NCI-H2081 treated with DMSO at 0.1 percent for 48 hours (cell line): ENCODE measurements at regions not wholly inside any gene's neighbourhood (a gene's known extent, or its start where the extent isn't known, plus 50 kb on each side); places are given as distances from the start of the nearest gene placed in this dataset.
"Not testable (repeated sequence)": the region's sequence is repeated elsewhere in the genome, so short reads cannot be mapped to it uniquely, and the experiment has no call there.

Source experiments
- DNase-seq: peaks from one replicate; lab custom pipeline; 2025; lab: John Stamatoyannopoulos, UW

GRCh38 chr6:10180138-10181074 is 234.5 kb downstream of the TFAP2A start:
- no peak for DNase-seq

- DNase-seq: no peak
Measured at GRCh38 chr6:10177704-10178103, 237.2 kb downstream of the TFAP2A start.

- DNase-seq: no peak
Measured at GRCh38 chr6:10175362-10175761, 239.5 kb downstream of the TFAP2A start.

- DNase-seq: no peak
Measured at GRCh38 chr6:10174761-10175160, 240.1 kb downstream of the TFAP2A start.

GRCh38 chr6:10174056-10174455 is 240.8 kb downstream of the TFAP2A start:
- no peak for DNase-seq

GRCh38 chr6:10171706-10172105 is 243.2 kb downstream of the TFAP2A start:
- DNase-seq: not testable (repeated sequence)

GRCh38 chr6:10170816-10171215 is 244.1 kb downstream of the TFAP2A start:
- no peak for DNase-seq

GRCh38 chr6:10166031-10166430 is 248.8 kb downstream of the TFAP2A start:
- DNase-seq: no peak

GRCh38 chr6:10163203-10163962 is 251.5 kb downstream of the TFAP2A start:
- no peak for DNase-seq

GRCh38 chr6:10156875-10157274 is 258.0 kb downstream of the TFAP2A start:
- no peak for DNase-seq

- no peak for DNase-seq
Measured at GRCh38 chr6:10154251-10154650, 260.6 kb downstream of the TFAP2A start.

- DNase-seq: no peak
Measured at GRCh38 chr6:10151144-10151915, 263.5 kb downstream of the TFAP2A start.

GRCh38 chr6:10149603-10150002 is 265.3 kb downstream of the TFAP2A start:
- no peak for DNase-seq

- no peak for DNase-seq
Measured at GRCh38 chr6:10146715-10147451, 268.0 kb downstream of the TFAP2A start.

GRCh38 chr6:10144772-10145171 is 270.1 kb downstream of the TFAP2A start:
- no peak for DNase-seq

- no peak for DNase-seq
Measured at GRCh38 chr6:10141746-10142443, 273.0 kb downstream of the TFAP2A start.

GRCh38 chr6:10140824-10141223 is 274.1 kb downstream of the TFAP2A start:
- peak; percentile 48 for DNase-seq

GRCh38 chr6:10140136-10140535 is 274.7 kb downstream of the TFAP2A start:
- DNase-seq: no peak

GRCh38 chr6:10138917-10139316 is 276.0 kb downstream of the TFAP2A start:
- DNase-seq: no peak

- no peak for DNase-seq
Measured at GRCh38 chr6:10136636-10137035, 278.2 kb downstream of the TFAP2A start.

- DNase-seq: not testable (repeated sequence)
Measured at GRCh38 chr6:10134185-10134584, 280.7 kb downstream of the TFAP2A start.
